ENCODE measurements at regions not wholly inside any gene's neighbourhood (a gene's known extent, or its start where the extent isn't known, plus 50 kb on each side); places are given as distances from the start of the nearest gene placed in this dataset.

DNA sequence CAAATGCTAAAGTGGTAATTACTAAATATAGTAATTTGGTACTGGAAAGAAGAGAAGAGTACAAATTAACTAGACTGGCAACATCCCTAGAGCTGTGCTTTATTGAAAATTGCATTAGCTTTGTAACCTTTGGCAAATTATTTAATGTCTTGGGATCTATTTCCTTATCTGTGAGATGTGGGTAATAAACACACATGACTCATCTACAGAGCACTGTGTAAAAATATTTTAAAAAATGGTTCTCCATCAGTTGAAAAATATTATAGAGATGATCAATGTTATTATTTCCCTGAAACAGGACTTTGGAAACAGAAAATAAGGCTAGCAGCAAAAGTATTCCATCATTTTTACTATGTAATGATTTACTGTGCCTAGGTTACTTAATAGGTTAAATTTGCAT lies 1698.8 kb upstream of the CDH9 start:
- Histone ChIP-seq H3K27ac (replicated peaks) (no peak overlapping the region), H3K4me3 (replicated peaks; ENCODE audit: insufficient read depth, low read length) (no peak overlapping the region), H3K27me3 (ENCODE audit: insufficient read depth, poor library complexity, severe bottlenecking) (no peaks in the 10 kb centered on the region)
- DNase-seq (ENCODE audit: low read depth in 1 of 2, low spot score in 1 of 2): no peak
- TF ChIP-seq SPI1 (IDR thresholded peaks at IDR 0.05; ENCODE audit: borderline replicate concordance, low read depth) (no peak), POLR2AphosphoS5 (IDR thresholded peaks at IDR 0.05; ENCODE audit: low read depth) (no peak), GABPA (IDR thresholded peaks at IDR 0.05; ENCODE audit: low read depth) (no peak)
- TF ChIP-seq, protein P1, sequence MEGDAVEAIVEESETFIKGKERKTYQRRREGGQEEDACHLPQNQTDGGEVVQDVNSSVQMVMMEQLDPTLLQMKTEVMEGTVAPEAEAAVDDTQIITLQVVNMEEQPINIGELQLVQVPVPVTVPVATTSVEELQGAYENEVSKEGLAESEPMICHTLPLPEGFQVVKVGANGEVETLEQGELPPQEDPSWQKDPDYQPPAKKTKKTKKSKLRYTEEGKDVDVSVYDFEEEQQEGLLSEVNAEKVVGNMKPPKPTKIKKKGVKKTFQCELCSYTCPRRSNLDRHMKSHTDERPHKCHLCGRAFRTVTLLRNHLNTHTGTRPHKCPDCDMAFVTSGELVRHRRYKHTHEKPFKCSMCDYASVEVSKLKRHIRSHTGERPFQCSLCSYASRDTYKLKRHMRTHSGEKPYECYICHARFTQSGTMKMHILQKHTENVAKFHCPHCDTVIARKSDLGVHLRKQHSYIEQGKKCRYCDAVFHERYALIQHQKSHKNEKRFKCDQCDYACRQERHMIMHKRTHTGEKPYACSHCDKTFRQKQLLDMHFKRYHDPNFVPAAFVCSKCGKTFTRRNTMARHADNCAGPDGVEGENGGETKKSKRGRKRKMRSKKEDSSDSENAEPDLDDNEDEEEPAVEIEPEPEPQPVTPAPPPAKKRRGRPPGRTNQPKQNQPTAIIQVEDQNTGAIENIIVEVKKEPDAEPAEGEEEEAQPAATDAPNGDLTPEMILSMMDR (IDR thresholded peaks at IDR 0.05; ENCODE audit: insufficient read depth, low read length): no peak
- TF ChIP-seq, protein P2, sequence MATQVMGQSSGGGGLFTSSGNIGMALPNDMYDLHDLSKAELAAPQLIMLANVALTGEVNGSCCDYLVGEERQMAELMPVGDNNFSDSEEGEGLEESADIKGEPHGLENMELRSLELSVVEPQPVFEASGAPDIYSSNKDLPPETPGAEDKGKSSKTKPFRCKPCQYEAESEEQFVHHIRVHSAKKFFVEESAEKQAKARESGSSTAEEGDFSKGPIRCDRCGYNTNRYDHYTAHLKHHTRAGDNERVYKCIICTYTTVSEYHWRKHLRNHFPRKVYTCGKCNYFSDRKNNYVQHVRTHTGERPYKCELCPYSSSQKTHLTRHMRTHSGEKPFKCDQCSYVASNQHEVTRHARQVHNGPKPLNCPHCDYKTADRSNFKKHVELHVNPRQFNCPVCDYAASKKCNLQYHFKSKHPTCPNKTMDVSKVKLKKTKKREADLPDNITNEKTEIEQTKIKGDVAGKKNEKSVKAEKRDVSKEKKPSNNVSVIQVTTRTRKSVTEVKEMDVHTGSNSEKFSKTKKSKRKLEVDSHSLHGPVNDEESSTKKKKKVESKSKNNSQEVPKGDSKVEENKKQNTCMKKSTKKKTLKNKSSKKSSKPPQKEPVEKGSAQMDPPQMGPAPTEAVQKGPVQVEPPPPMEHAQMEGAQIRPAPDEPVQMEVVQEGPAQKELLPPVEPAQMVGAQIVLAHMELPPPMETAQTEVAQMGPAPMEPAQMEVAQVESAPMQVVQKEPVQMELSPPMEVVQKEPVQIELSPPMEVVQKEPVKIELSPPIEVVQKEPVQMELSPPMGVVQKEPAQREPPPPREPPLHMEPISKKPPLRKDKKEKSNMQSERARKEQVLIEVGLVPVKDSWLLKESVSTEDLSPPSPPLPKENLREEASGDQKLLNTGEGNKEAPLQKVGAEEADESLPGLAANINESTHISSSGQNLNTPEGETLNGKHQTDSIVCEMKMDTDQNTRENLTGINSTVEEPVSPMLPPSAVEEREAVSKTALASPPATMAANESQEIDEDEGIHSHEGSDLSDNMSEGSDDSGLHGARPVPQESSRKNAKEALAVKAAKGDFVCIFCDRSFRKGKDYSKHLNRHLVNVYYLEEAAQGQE (IDR thresholded peaks at IDR 0.05; ENCODE audit: insufficient replicate concordance, low read depth): no peak

DNA sequence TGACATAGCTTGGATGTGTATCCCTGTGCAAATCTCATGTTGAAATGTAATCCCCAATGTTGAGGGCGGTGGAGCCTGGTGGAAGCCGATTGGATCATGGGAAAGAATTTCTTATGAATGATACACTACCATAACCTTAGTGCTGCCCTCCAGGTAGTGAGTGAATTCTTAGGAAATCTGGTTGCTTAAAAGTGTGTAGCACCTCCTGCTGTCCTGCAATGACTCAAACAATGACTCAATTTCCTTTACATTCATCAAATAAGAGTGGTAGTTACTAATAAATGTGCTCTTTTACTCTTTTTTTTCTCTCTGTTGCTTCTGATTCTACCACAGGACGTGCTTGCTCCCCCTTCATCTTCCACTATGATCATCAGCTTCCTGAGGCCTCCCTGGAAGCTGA lies 1696.0 kb upstream of the CDH9 start:
- TF ChIP-seq POLR2AphosphoS5 (IDR thresholded peaks at IDR 0.05; ENCODE audit: low read depth): no peak
- TF ChIP-seq SPI1 (IDR thresholded peaks at IDR 0.05; ENCODE audit: borderline replicate concordance, low read depth): no peak
- no peak for TF ChIP-seq GABPA (IDR thresholded peaks at IDR 0.05; ENCODE audit: low read depth)
- TF ChIP-seq, protein P2 (IDR thresholded peaks at IDR 0.05; ENCODE audit: insufficient replicate concordance, low read depth): no peak
- TF ChIP-seq, protein P1 (IDR thresholded peaks at IDR 0.05; ENCODE audit: insufficient read depth, low read length): no peak
- H3K27ac ChIP-seq (replicated peaks): no peak overlapping the region
- H3K4me3 ChIP-seq (replicated peaks; ENCODE audit: insufficient read depth, low read length): no peak overlapping the region
- DNase-seq (ENCODE audit: low read depth in 1 of 2, low spot score in 1 of 2): no peak
- H3K27me3 ChIP-seq (ENCODE audit: insufficient read depth, poor library complexity, severe bottlenecking): no peaks in the 10 kb centered on the region

DNA sequence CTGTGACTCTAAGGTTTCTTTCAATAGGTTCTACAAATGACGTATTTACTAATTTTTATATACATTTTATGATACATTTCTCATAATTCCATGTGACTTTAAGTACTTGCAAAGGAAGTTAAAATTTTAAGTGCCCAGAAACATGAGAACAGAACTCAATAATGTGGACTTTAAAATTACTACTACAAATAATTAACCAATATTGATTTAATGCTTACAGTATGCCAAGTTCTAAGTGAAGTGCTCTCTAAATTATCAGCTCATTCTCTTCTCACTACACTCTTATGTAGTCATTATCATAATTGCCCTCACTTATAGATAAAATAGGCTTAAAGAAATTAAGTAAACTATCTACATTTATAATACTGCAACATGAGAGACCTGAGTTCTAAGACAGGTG lies 1690.7 kb upstream of the CDH9 start:
- TF ChIP-seq, protein P2 (IDR thresholded peaks at IDR 0.05; ENCODE audit: insufficient replicate concordance, low read depth): no peak
- TF ChIP-seq GABPA (IDR thresholded peaks at IDR 0.05; ENCODE audit: low read depth): no peak
- TF ChIP-seq SPI1 (IDR thresholded peaks at IDR 0.05; ENCODE audit: borderline replicate concordance, low read depth): no peak
- TF ChIP-seq POLR2AphosphoS5 (IDR thresholded peaks at IDR 0.05; ENCODE audit: low read depth): no peak
- TF ChIP-seq, protein P1 (IDR thresholded peaks at IDR 0.05; ENCODE audit: insufficient read depth, low read length): no peak
- H3K4me3 ChIP-seq (replicated peaks; ENCODE audit: insufficient read depth, low read length): no peak overlapping the region
- DNase-seq (ENCODE audit: low read depth in 1 of 2, low spot score in 1 of 2): no peak

More for the DNA sequence above, 1690.7 kb upstream of the CDH9 start:
- H3K27me3 ChIP-seq (ENCODE audit: insufficient read depth, poor library complexity, severe bottlenecking): no peaks in the 10 kb centered on the region
- H3K27ac ChIP-seq (replicated peaks): no peak overlapping the region

All from HL-60 (cell line).